ENCODE measurements at regions not wholly inside any gene's neighbourhood (a gene's known extent, or its start where the extent isn't known, plus 50 kb on each side); places are given as distances from the start of the nearest gene placed in this dataset.

DNA sequence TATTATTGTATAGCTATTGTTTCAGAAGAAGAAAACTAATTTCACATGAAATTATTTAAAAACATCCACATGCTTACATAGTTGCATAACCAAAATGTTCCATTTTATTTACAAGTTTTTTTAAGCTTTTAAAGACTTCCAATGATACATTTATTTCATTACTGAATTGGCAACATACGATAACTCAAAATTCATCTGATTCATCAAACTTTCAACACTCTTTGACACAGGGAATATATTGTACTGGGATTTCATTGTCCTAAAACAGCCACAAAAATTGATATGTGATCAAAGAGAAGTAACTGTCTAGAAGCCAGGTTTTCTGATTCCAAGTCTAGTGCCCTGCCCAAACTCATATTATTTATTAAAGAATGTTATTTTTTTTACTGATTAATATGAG lies 131.4 kb upstream of the USP24 start:
- TF ChIP-seq, protein P1, sequence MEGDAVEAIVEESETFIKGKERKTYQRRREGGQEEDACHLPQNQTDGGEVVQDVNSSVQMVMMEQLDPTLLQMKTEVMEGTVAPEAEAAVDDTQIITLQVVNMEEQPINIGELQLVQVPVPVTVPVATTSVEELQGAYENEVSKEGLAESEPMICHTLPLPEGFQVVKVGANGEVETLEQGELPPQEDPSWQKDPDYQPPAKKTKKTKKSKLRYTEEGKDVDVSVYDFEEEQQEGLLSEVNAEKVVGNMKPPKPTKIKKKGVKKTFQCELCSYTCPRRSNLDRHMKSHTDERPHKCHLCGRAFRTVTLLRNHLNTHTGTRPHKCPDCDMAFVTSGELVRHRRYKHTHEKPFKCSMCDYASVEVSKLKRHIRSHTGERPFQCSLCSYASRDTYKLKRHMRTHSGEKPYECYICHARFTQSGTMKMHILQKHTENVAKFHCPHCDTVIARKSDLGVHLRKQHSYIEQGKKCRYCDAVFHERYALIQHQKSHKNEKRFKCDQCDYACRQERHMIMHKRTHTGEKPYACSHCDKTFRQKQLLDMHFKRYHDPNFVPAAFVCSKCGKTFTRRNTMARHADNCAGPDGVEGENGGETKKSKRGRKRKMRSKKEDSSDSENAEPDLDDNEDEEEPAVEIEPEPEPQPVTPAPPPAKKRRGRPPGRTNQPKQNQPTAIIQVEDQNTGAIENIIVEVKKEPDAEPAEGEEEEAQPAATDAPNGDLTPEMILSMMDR (IDR thresholded peaks at IDR 0.05): no peak
- no peak for TF ChIP-seq POLR2A (IDR thresholded peaks at IDR 0.05)

Data from tibial nerve (tissue), 3 donors.